ENCODE measurements at regions not wholly inside any gene's neighbourhood (a gene's known extent, or its start where the extent isn't known, plus 50 kb on each side); places are given as distances from the start of the nearest gene placed in this dataset.

- Mint-ChIP-seq H3K4me3 (no peak overlapping the region), H3K27me3 (peaks cover 5% of the 10 kb centered on the region), H3K27ac (no peak overlapping the region), H3K4me1 (no peaks in the 10 kb centered on the region), H3K9me3 (no peaks in the 10 kb centered on the region), H3K36me3 (no peaks in the 10 kb centered on the region)
- DNase-seq, result no peak
- CTCF ChIA-PET, result interaction anchor here (0.6 kb wide), 1 partner anchor 73 kb away, joined by 3 read pairs; no protein-coding TSS in a partner anchor
Observed at GRCh38 chr18:47458483-47458882, 207.0 kb upstream of the SKOR2 start.

- Mint-ChIP-seq H3K36me3 (no peaks in the 10 kb centered on the region), H3K4me1 (no peaks in the 10 kb centered on the region), H3K27me3 (peaks cover 5% of the 10 kb centered on the region), H3K4me3 (no peak overlapping the region), H3K9me3 (no peaks in the 10 kb centered on the region), H3K27ac (peak overlapping the region; percentile 61)
- DNase-seq, result no peak
- CTCF ChIA-PET, result no interaction called here
Observed at GRCh38 chr18:47457614-47458013, 206.2 kb upstream of the SKOR2 start.

- no peaks in the 10 kb centered on the region for H3K36me3 Mint-ChIP-seq
- H3K4me1 Mint-ChIP-seq, result no peaks in the 10 kb centered on the region
- DNase-seq, result no peak
- no peak overlapping the region for H3K4me3 Mint-ChIP-seq
- no peaks in the 10 kb centered on the region for H3K27me3 Mint-ChIP-seq
- no peaks in the 10 kb centered on the region for H3K9me3 Mint-ChIP-seq
- no peak overlapping the region for H3K27ac Mint-ChIP-seq
- CTCF ChIA-PET, result no interaction called here
Observed at GRCh38 chr18:47453038-47453437, 201.6 kb upstream of the SKOR2 start.

DNA sequence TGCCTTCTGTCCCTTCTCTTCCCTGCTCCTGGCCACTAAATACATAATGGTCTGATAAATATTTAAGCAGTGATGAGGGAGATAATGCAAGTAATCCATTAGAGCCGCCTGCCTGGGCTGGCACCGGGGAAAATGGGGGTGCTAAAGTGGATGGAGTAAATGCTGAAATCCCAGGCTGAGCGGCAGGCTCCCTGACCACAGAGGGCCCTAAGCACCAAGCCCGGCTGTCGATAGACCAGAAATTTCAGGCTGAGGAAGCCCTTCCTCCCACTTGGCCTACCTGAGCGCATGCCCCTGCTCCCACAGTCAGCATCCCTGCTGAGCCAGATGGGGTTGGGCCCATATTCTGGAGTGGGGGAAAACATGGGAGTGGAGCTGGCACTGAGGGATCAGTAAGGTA is 197.5 kb upstream of the SKOR2 start:
- CTCF ChIA-PET, result no interaction called here
- no peaks in the 10 kb centered on the region for H3K36me3 Mint-ChIP-seq
- DNase-seq, result no peak
- H3K4me1 Mint-ChIP-seq, result no peaks in the 10 kb centered on the region
- H3K9me3 Mint-ChIP-seq, result peaks cover 8% of the 10 kb centered on the region
- H3K27me3 Mint-ChIP-seq, result no peaks in the 10 kb centered on the region
- no peak overlapping the region for H3K27ac Mint-ChIP-seq
- no peak overlapping the region for H3K4me3 Mint-ChIP-seq

GRCh38 chr18:47441914-47442313 is 190.5 kb upstream of the SKOR2 start:
- Mint-ChIP-seq H3K9me3 (peaks cover 1% of the 10 kb centered on the region), H3K27ac (no peak overlapping the region), H3K4me1 (no peaks in the 10 kb centered on the region), H3K4me3 (no peak overlapping the region), H3K27me3 (peaks cover 4% of the 10 kb centered on the region), H3K36me3 (no peaks in the 10 kb centered on the region)
- DNase-seq, result no peak
- CTCF ChIA-PET, result no interaction called here

- Mint-ChIP-seq H3K27ac (no peak overlapping the region), H3K4me3 (no peak overlapping the region), H3K27me3 (peaks cover 4% of the 10 kb centered on the region), H3K4me1 (no peaks in the 10 kb centered on the region), H3K9me3 (no peaks in the 10 kb centered on the region), H3K36me3 (no peaks in the 10 kb centered on the region)
- DNase-seq, result no peak
- CTCF ChIA-PET, result no interaction called here
Observed at GRCh38 chr18:47438001-47438400, 186.5 kb upstream of the SKOR2 start.

DNA sequence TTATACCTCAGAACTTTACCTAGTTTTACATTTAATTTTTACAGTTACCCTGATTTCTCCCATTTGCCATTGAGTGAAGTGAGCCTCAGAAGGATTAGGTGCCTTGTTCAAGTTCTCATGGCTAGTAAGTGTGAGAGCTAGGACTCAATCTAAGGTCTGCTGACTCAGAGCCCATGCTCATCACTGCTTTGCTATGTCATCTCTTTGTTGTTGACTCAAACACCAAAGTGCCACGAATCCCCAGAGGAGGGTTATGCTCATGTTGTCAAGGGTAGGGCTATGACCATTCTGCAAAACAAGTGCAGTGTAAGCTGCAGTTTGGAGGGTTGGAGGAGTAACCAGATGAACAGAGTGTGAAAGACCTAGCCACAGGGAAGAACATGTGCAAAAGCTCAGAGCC is 185.4 kb upstream of the SKOR2 start:
- no peak overlapping the region for H3K4me3 Mint-ChIP-seq
- no peaks in the 10 kb centered on the region for H3K9me3 Mint-ChIP-seq
- H3K36me3 Mint-ChIP-seq, result no peaks in the 10 kb centered on the region
- CTCF ChIA-PET, result no interaction called here
- DNase-seq, result no peak
- no peak overlapping the region for H3K27ac Mint-ChIP-seq
- H3K27me3 Mint-ChIP-seq, result peaks cover 4% of the 10 kb centered on the region
- H3K4me1 Mint-ChIP-seq, result no peaks in the 10 kb centered on the region

DNA sequence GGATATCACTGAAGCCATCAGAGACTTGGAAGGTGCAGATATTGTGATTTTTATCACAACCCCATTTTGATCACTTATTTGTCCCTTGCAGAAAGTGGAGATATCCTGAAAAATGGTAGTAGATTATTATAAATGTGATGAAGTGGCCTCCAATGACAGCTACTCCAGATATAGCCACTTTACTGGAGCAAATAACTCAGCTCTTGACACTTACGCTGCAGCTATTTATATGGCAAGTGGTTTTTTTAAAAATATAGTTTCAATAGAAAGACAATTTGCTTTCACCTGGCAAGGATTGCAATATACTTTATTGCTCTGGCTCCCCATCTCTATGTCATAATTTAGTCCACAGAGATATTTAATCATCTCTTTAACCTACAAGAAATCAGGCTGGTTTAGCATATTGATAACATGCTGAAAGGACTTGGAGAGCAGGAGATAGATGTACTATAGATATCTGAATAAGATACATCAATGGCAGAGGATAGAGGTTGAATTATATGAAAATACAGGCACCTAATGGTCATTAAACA is 182.8 kb upstream of the SKOR2 start:
- DNase-seq, result no peak
- Mint-ChIP-seq H3K9me3 (no peaks in the 10 kb centered on the region), H3K4me3 (no peak overlapping the region), H3K27ac (no peak overlapping the region), H3K36me3 (no peaks in the 10 kb centered on the region), H3K27me3 (peaks cover 1% of the 10 kb centered on the region), H3K4me1 (no peaks in the 10 kb centered on the region)
- CTCF ChIA-PET, result no interaction called here

- CTCF ChIA-PET, result no interaction called here
- DNase-seq, result no peak
- Mint-ChIP-seq H3K9me3 (no peaks in the 10 kb centered on the region), H3K36me3 (no peaks in the 10 kb centered on the region), H3K4me3 (no peak overlapping the region), H3K27me3 (peaks cover 3% of the 10 kb centered on the region), H3K27ac (no peak overlapping the region), H3K4me1 (no peaks in the 10 kb centered on the region)
Observed at GRCh38 chr18:47427923-47428637, 176.6 kb upstream of the SKOR2 start.

DNA sequence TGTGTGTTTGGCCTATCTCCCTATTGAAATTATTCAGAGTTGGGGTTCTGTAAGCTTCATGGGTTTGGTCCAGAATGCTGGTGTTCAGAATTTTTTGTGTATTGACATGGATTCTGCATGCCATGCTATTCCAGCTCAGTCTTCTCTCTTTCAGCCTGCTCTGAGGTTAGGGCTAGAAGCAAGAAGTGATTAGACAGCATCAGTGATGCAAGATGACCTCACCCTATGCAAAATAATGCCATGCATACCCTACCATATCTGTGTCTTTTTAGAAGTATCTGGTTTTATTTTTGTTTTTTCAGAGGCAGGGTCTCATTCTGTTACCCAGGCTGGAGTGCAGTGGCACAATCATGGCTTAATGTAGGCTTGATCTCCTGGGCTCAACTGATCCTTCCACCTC is 175.6 kb upstream of the SKOR2 start:
- DNase-seq, result no peak
- Mint-ChIP-seq H3K27me3 (peaks cover 3% of the 10 kb centered on the region), H3K9me3 (no peaks in the 10 kb centered on the region), H3K4me1 (no peaks in the 10 kb centered on the region), H3K4me3 (no peak overlapping the region), H3K36me3 (no peaks in the 10 kb centered on the region), H3K27ac (no peak overlapping the region)
- CTCF ChIA-PET, result no interaction called here

- Mint-ChIP-seq H3K36me3 (no peaks in the 10 kb centered on the region), H3K27me3 (peaks cover 6% of the 10 kb centered on the region), H3K27ac (no peak overlapping the region), H3K4me3 (no peak overlapping the region), H3K4me1 (no peaks in the 10 kb centered on the region), H3K9me3 (no peaks in the 10 kb centered on the region)
- no peak for DNase-seq
- CTCF ChIA-PET, result no interaction called here
Observed at GRCh38 chr18:47425365-47425764, 173.9 kb upstream of the SKOR2 start.

GRCh38 chr18:47422524-47422923 is 171.1 kb upstream of the SKOR2 start:
- DNase-seq, result no peak
- Mint-ChIP-seq H3K36me3 (no peaks in the 10 kb centered on the region), H3K4me1 (no peaks in the 10 kb centered on the region)

GRCh38 chr18:47420130-47420529 is 168.7 kb upstream of the SKOR2 start:
- Mint-ChIP-seq H3K36me3 (no peaks in the 10 kb centered on the region), H3K9me3 (no peaks in the 10 kb centered on the region), H3K27ac (no peak overlapping the region), H3K4me3 (no peak overlapping the region), H3K27me3 (peaks cover 15% of the 10 kb centered on the region), H3K4me1 (no peaks in the 10 kb centered on the region)
- no peak for DNase-seq
- CTCF ChIA-PET, result no interaction called here

More at GRCh38 chr18:47422524-47422923, 171.1 kb upstream of the SKOR2 start:
- no peak overlapping the region for H3K27ac Mint-ChIP-seq
- H3K27me3 Mint-ChIP-seq, result peaks cover 10% of the 10 kb centered on the region
- H3K9me3 Mint-ChIP-seq, result no peaks in the 10 kb centered on the region
- H3K4me3 Mint-ChIP-seq, result no peak overlapping the region
- CTCF ChIA-PET, result no interaction called here

GRCh38 chr18:47418746-47419145 is 167.3 kb upstream of the SKOR2 start:
- H3K9me3 Mint-ChIP-seq, result no peaks in the 10 kb centered on the region
- H3K4me3 Mint-ChIP-seq, result no peak overlapping the region
- CTCF ChIA-PET, result no interaction called here
- no peak overlapping the region for H3K27ac Mint-ChIP-seq
- H3K4me1 Mint-ChIP-seq, result no peaks in the 10 kb centered on the region
- no peak for DNase-seq
- H3K27me3 Mint-ChIP-seq, result peaks cover 21% of the 10 kb centered on the region
- no peaks in the 10 kb centered on the region for H3K36me3 Mint-ChIP-seq

DNA sequence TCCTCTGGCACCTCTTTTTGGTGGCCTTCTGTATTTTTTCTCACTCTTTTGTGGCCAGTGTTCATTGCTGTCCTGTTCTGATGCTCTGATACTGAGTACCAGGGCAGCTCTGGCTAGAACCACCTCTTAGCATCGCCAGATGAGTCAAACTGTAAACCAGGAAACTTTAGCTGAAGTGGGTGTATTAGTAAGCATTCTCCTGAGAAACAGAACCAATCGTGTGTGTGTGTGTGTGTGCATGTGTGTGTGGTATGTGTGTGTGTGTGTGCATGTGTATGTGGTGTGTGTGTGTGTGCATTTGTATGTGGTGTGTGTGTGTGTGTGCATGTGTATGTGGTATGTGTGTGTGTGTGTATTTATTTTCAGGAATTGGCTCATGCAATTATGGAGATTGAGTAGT is 166.3 kb upstream of the SKOR2 start:
- Mint-ChIP-seq H3K36me3 (no peaks in the 10 kb centered on the region), H3K4me1 (no peaks in the 10 kb centered on the region), H3K27ac (no peak overlapping the region), H3K27me3 (peaks cover 25% of the 10 kb centered on the region), H3K4me3 (no peak overlapping the region), H3K9me3 (no peaks in the 10 kb centered on the region)
- CTCF ChIA-PET, result no interaction called here
- no peak for DNase-seq

Measured in activated naive CD4-positive, alpha-beta T cell treated with anti-CD3 and anti-CD28 coated beads, Interleukin-2, amount 10 ng/mL, durations not matched to agents 7 days and 5 days (primary cell).